Immature natural killer cell (primary cell): ENCODE measurements at regions not wholly inside any gene's neighbourhood (a gene's known extent, or its start where the extent isn't known, plus 50 kb on each side); places are given as distances from the start of the nearest gene placed in this dataset.

Source experiments
- DNase-seq, 3 donors: peaks; one replicate each; pipeline ENCODE4 v3.0.0; 2022; ENCODE audit warnings: mixed read lengths in 1 of 3
- H3K27ac Mint-ChIP-seq, 6 donors: one replicate each; pipeline ENCODE4 v1.8.0; 2020; ENCODE audit warnings: mixed read lengths in 6 of 6, mild to moderate bottlenecking in 5 of 6, inconsistent platforms in 4 of 6, moderate library complexity in 3 of 6
- H3K27me3 Mint-ChIP-seq, 3 donors: one replicate each; pipeline ENCODE4 v1.8.0; 2020 to 2021; ENCODE audit warnings: low read depth in 3 of 3, mild to moderate bottlenecking in 3 of 3, mixed read lengths in 3 of 3, moderate library complexity in 3 of 3, inconsistent platforms in 1 of 3
- H3K36me3 Mint-ChIP-seq, 3 donors: one replicate each; pipeline ENCODE4 v1.8.0; 2020; ENCODE audit warnings: mixed read lengths in 3 of 3, inconsistent platforms in 2 of 3, mild to moderate bottlenecking in 2 of 3
- H3K4me1 Mint-ChIP-seq, 2 donors: one replicate each; pipeline ENCODE4 v1.8.0; 2020; ENCODE audit warnings: inconsistent platforms in 2 of 2, mild to moderate bottlenecking in 2 of 2, mixed read lengths in 2 of 2, moderate library complexity in 1 of 2
- H3K4me3 Mint-ChIP-seq, 5 donors: one replicate each; pipeline ENCODE4 v1.8.0; 2020; ENCODE audit warnings: mild to moderate bottlenecking in 5 of 5, mixed read lengths in 5 of 5, inconsistent platforms in 3 of 5, moderate library complexity in 3 of 5
- H3K9me3 Mint-ChIP-seq, 6 donors: one replicate each; pipeline ENCODE4 v1.8.0; 2020; ENCODE audit warnings: mild to moderate bottlenecking in 6 of 6, mixed read lengths in 6 of 6, inconsistent platforms in 4 of 6, moderate library complexity in 3 of 6

- H3K27ac Mint-ChIP-seq, result no peak overlapping the region
- no peaks in the 10 kb centered on the region for H3K36me3 Mint-ChIP-seq
Observed at GRCh38 chr17:37838276-37838675, 85.9 kb upstream of the TBC1D3K start.

GRCh38 chr17:37836593-37836992, 87.6 kb upstream of the TBC1D3K start:
- Mint-ChIP-seq H3K27me3 (peaks cover 0 to 10% (median 0%) of the 10 kb centered on the region in 3 donors), H3K36me3 (no peaks in the 10 kb centered on the region), H3K4me1 (peaks cover 0 to 4% of the 10 kb centered on the region in 2 donors), H3K9me3 (no peaks in the 10 kb centered on the region), H3K27ac (peak overlapping the region in 1 of 6 donors; percentile 9), H3K4me3 (no peak overlapping the region)
- no peak for DNase-seq

More at GRCh38 chr17:37838276-37838675, 85.9 kb upstream of the TBC1D3K start:
- Mint-ChIP-seq H3K27me3 (peaks cover 0 to 8% (median 0%) of the 10 kb centered on the region in 3 donors), H3K9me3 (no peaks in the 10 kb centered on the region), H3K4me3 (no peak overlapping the region), H3K4me1 (peaks cover 0 to 4% of the 10 kb centered on the region in 2 donors)
- no peak for DNase-seq

GRCh38 chr17:37834168-37834567, 89.3 kb upstream of the HNF1B start:
- DNase-seq, result no peak
- Mint-ChIP-seq H3K4me1 (peaks cover 0 to 4% of the 10 kb centered on the region in 2 donors), H3K27me3 (peaks cover 0 to 6% (median 0%) of the 10 kb centered on the region in 3 donors), H3K9me3 (no peaks in the 10 kb centered on the region), H3K36me3 (no peaks in the 10 kb centered on the region), H3K27ac (no peak overlapping the region), H3K4me3 (no peak overlapping the region)

- Mint-ChIP-seq H3K36me3 (no peaks in the 10 kb centered on the region), H3K9me3 (no peaks in the 10 kb centered on the region), H3K4me3 (peak overlapping the region in 1 of 5 donors; percentile 39), H3K4me1 (peaks cover 0 to 4% of the 10 kb centered on the region in 2 donors), H3K27ac (no peak overlapping the region), H3K27me3 (peaks cover 0 to 8% (median 0%) of the 10 kb centered on the region in 3 donors)
- no peak for DNase-seq
Observed at GRCh38 chr17:37833237-37833859, 88.5 kb upstream of the HNF1B start.

GRCh38 chr17:37831986-37832385, 87.1 kb upstream of the HNF1B start:
- H3K4me1 Mint-ChIP-seq, result peaks cover 0 to 4% of the 10 kb centered on the region in 2 donors
- H3K4me3 Mint-ChIP-seq, result no peak overlapping the region
- H3K27me3 Mint-ChIP-seq, result peaks cover 0 to 12% (median 0%) of the 10 kb centered on the region in 3 donors
- no peaks in the 10 kb centered on the region for H3K36me3 Mint-ChIP-seq
- no peak overlapping the region for H3K27ac Mint-ChIP-seq
- no peaks in the 10 kb centered on the region for H3K9me3 Mint-ChIP-seq
- no peak for DNase-seq

- H3K9me3 Mint-ChIP-seq, result no peaks in the 10 kb centered on the region
- H3K27ac Mint-ChIP-seq, result no peak overlapping the region
- no peak for DNase-seq
- H3K36me3 Mint-ChIP-seq, result no peaks in the 10 kb centered on the region
- peaks cover 0 to 12% (median 0%) of the 10 kb centered on the region in 3 donors for H3K27me3 Mint-ChIP-seq
- H3K4me3 Mint-ChIP-seq, result no peak overlapping the region
- H3K4me1 Mint-ChIP-seq, result peaks cover 0 to 4% of the 10 kb centered on the region in 2 donors
Observed at GRCh38 chr17:37831492-37831891, 86.6 kb upstream of the HNF1B start.

GRCh38 chr17:37830151-37830993, 85.5 kb upstream of the HNF1B start:
- Mint-ChIP-seq H3K4me1 (peaks cover 0 to 4% of the 10 kb centered on the region in 2 donors), H3K9me3 (no peaks in the 10 kb centered on the region), H3K27me3 (peaks cover 0 to 12% (median 0%) of the 10 kb centered on the region in 3 donors), H3K36me3 (no peaks in the 10 kb centered on the region), H3K4me3 (no peak overlapping the region), H3K27ac (no peak overlapping the region)
- no peak for DNase-seq

- Mint-ChIP-seq H3K27ac (no peak overlapping the region), H3K4me3 (no peak overlapping the region), H3K36me3 (no peaks in the 10 kb centered on the region), H3K9me3 (no peaks in the 10 kb centered on the region), H3K4me1 (no peaks in the 10 kb centered on the region), H3K27me3 (peaks cover 0 to 12% (median 0%) of the 10 kb centered on the region in 3 donors)
- no peak for DNase-seq
Observed at GRCh38 chr17:37829592-37830123, 84.8 kb upstream of the HNF1B start.

GRCh38 chr17:37828651-37829124, 83.8 kb upstream of the HNF1B start:
- Mint-ChIP-seq H3K4me3 (no peak overlapping the region), H3K27me3 (peaks cover 0 to 12% (median 0%) of the 10 kb centered on the region in 3 donors), H3K9me3 (no peaks in the 10 kb centered on the region), H3K36me3 (no peaks in the 10 kb centered on the region), H3K27ac (no peak overlapping the region), H3K4me1 (no peaks in the 10 kb centered on the region)
- no peak for DNase-seq

- Mint-ChIP-seq H3K36me3 (no peaks in the 10 kb centered on the region), H3K4me3 (no peak overlapping the region), H3K27me3 (peaks cover 0 to 9% (median 0%) of the 10 kb centered on the region in 3 donors), H3K4me1 (no peaks in the 10 kb centered on the region), H3K27ac (no peak overlapping the region), H3K9me3 (no peaks in the 10 kb centered on the region)
- DNase-seq, result no peak
Observed at GRCh38 chr17:37827905-37828650, 83.2 kb upstream of the HNF1B start.

- Mint-ChIP-seq H3K9me3 (no peaks in the 10 kb centered on the region), H3K27me3 (peaks cover 0 to 9% (median 0%) of the 10 kb centered on the region in 3 donors), H3K36me3 (no peaks in the 10 kb centered on the region), H3K27ac (no peak overlapping the region), H3K4me3 (no peak overlapping the region), H3K4me1 (no peaks in the 10 kb centered on the region)
- no peak for DNase-seq
Observed at GRCh38 chr17:37826497-37827430, 81.9 kb upstream of the HNF1B start.

- no peak overlapping the region for H3K4me3 Mint-ChIP-seq
- DNase-seq, result no peak
- H3K27ac Mint-ChIP-seq, result no peak overlapping the region
- H3K36me3 Mint-ChIP-seq, result no peaks in the 10 kb centered on the region
- no peaks in the 10 kb centered on the region for H3K4me1 Mint-ChIP-seq
- peaks cover 0 to 9% (median 0%) of the 10 kb centered on the region in 3 donors for H3K27me3 Mint-ChIP-seq
- no peaks in the 10 kb centered on the region for H3K9me3 Mint-ChIP-seq
Observed at GRCh38 chr17:37825851-37826250, 81.0 kb upstream of the HNF1B start.
